ENCODE measurements at regions not wholly inside any gene's neighbourhood (a gene's known extent, or its start where the extent isn't known, plus 50 kb on each side); places are given as distances from the start of the nearest gene placed in this dataset.

DNA sequence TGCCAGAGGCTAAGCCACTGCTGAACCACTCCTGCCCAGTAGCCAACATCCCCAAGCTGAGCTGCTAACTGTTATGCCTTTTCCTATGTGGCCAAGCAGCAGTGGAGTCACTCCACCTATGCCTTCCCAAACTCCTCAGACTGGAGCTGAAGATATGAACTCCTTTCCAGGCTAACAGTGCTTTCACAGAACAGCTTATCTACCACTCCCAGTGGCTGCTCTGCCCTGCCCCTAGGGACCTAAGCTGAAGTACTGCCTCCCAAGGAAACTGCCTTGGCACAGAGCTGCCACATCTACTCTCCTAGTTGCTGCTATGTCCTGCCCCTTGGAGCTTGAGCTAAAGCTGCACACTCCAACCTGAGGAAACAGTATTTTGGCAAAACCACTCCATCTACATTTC is 275.9 kb downstream of the RBM43 start:
- TF ChIP-seq EZH2 (IDR thresholded peaks at IDR 0.05) (no peak), POLR2AphosphoS5 (IDR thresholded peaks at IDR 0.05; ENCODE audit: borderline replicate concordance, low read depth, low read length) (no peak)
